ENCODE measurements at regions not wholly inside any gene's neighbourhood (a gene's known extent, or its start where the extent isn't known, plus 50 kb on each side); places are given as distances from the start of the nearest gene placed in this dataset.
"Not testable (repeated sequence)": the region's sequence is repeated elsewhere in the genome, so short reads cannot be mapped to it uniquely, and the experiment has no call there.

DNA sequence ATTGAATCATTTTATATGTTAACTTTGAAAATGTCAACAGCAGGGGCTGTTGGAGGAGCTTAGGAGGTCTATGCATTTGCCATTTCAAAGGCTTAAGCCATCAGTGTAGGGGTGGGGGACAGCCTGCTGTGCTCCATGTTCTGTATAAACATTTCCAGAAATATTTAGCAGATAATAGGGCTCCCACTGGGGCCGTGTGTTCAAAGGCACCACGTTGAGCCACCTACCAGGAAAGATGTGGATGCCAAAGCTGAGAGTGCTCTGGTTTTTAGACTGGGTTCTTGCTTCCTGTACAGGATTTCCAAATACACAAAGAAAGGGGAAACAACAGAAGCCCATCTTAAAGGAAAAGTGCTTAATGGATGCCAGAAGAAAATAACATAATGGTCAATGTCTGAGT is 219.5 kb downstream of the CENPC start:
- Histone ChIP-seq H3K9me3 (ENCODE audit: low read depth, low read length, poor library complexity, severe bottlenecking) (no peaks in the 10 kb centered on the region), H3K4me3 (ENCODE audit: low read depth, low read length, poor library complexity, severe bottlenecking) (no peak overlapping the region), H3K27ac (ENCODE audit: low read depth, low read length, poor library complexity, severe bottlenecking) (no peak overlapping the region), H3K4me1 (ENCODE audit: insufficient read depth, low read length, poor library complexity, severe bottlenecking) (peaks cover 5% of the 10 kb centered on the region), H3K27me3 (replicated peaks; ENCODE audit: insufficient read depth, low read depth, low read length, poor library complexity) (no peaks in the 10 kb centered on the region), H3K36me3 (ENCODE audit: insufficient read depth, low read length, poor library complexity, severe bottlenecking) (no peaks in the 10 kb centered on the region)
- POLR2A ChIA-PET (ENCODE audit: low non-redundant PET), result no interaction called here
- BruUV-seq (replicated peaks), result no TSS peak
- intact Hi-C loops (cut with micrococcal nuclease; ENCODE audit: unreplicated experiment), result loop anchor here (5.0 kb wide), 1 partner anchor 238 kb away; no protein-coding TSS in a partner anchor
- peak; percentile 34 for DNase-seq (ENCODE audit: low spot score)
- CTCF ChIA-PET, result no interaction called here
- TF ChIP-seq, protein P1, sequence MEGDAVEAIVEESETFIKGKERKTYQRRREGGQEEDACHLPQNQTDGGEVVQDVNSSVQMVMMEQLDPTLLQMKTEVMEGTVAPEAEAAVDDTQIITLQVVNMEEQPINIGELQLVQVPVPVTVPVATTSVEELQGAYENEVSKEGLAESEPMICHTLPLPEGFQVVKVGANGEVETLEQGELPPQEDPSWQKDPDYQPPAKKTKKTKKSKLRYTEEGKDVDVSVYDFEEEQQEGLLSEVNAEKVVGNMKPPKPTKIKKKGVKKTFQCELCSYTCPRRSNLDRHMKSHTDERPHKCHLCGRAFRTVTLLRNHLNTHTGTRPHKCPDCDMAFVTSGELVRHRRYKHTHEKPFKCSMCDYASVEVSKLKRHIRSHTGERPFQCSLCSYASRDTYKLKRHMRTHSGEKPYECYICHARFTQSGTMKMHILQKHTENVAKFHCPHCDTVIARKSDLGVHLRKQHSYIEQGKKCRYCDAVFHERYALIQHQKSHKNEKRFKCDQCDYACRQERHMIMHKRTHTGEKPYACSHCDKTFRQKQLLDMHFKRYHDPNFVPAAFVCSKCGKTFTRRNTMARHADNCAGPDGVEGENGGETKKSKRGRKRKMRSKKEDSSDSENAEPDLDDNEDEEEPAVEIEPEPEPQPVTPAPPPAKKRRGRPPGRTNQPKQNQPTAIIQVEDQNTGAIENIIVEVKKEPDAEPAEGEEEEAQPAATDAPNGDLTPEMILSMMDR (conservative IDR thresholded peaks at IDR 0.05; ENCODE audit: low read depth, low read length), result no peak
- no peak for TF ChIP-seq EZH2 (IDR thresholded peaks at IDR 0.05; ENCODE audit: borderline replicate concordance, low read depth, low read length, poor library complexity, severe bottlenecking)

DNA sequence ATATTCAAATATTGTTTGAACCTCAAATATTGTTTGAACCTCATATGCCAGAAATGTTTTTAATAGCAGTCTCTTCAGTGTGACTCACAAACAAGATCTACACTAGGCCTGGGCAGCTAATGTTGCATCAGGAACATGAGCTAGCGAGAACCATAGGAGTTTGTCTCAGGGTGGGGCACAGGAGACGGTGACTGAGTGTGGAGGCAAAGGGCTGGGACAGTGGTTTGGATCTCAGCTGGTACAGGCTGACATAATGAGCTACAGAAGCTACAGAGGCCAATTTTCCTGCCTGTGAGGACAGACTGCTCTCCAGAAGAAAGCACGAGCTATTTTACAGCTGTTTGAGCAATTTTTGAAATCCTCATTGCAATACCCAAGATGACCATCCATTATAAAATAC is 224.7 kb downstream of the CENPC start:
- intact Hi-C loops (cut with micrococcal nuclease; ENCODE audit: unreplicated experiment), result no loop called here
- H3K4me3 ChIP-seq (ENCODE audit: low read depth, low read length, poor library complexity, severe bottlenecking), result no peak overlapping the region
- no TSS peak for BruUV-seq (replicated peaks)

DNA sequence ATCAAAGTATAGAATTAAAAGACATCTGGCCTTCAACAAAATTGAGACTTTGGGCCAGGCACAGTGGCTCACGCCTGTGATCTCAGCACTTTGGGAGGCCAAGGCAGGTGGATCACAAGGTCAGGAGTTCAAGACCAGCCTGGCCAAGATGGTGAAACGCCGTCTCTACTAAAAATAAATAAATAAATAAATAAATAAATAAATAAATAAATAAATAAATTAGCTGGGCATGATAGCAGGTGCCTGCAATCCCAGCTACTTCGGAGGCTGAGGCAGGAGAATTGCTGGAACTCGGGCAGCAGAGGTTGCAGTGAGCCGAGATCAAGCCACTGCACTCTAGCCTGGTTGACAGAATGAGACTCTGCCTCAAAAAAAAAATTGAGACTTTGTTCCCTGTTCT is 225.7 kb downstream of the CENPC start:
- H3K27me3 ChIP-seq (replicated peaks; ENCODE audit: insufficient read depth, low read depth, low read length, poor library complexity); intact Hi-C loops (cut with micrococcal nuclease; ENCODE audit: unreplicated experiment); H3K27ac ChIP-seq (ENCODE audit: low read depth, low read length, poor library complexity, severe bottlenecking); H3K9me3 ChIP-seq (ENCODE audit: low read depth, low read length, poor library complexity, severe bottlenecking); POLR2A ChIA-PET (ENCODE audit: low non-redundant PET); H3K4me3 ChIP-seq (ENCODE audit: low read depth, low read length, poor library complexity, severe bottlenecking); H3K4me1 ChIP-seq (ENCODE audit: insufficient read depth, low read length, poor library complexity, severe bottlenecking); H3K36me3 ChIP-seq (ENCODE audit: insufficient read depth, low read length, poor library complexity, severe bottlenecking); CTCF ChIA-PET; DNase-seq (ENCODE audit: low spot score); BruUV-seq (replicated peaks): not testable (repeated sequence)

More for the DNA sequence above, 224.7 kb downstream of the CENPC start:
- Histone ChIP-seq H3K36me3 (ENCODE audit: insufficient read depth, low read length, poor library complexity, severe bottlenecking) (no peaks in the 10 kb centered on the region), H3K27ac (ENCODE audit: low read depth, low read length, poor library complexity, severe bottlenecking) (no peak overlapping the region), H3K4me1 (ENCODE audit: insufficient read depth, low read length, poor library complexity, severe bottlenecking) (no peaks in the 10 kb centered on the region), H3K9me3 (ENCODE audit: low read depth, low read length, poor library complexity, severe bottlenecking) (no peaks in the 10 kb centered on the region), H3K27me3 (replicated peaks; ENCODE audit: insufficient read depth, low read depth, low read length, poor library complexity) (no peaks in the 10 kb centered on the region)
- CTCF ChIA-PET, result no interaction called here
- TF ChIP-seq, protein P1 (conservative IDR thresholded peaks at IDR 0.05; ENCODE audit: low read depth, low read length), result no peak
- no peak for TF ChIP-seq EZH2 (IDR thresholded peaks at IDR 0.05; ENCODE audit: borderline replicate concordance, low read depth, low read length, poor library complexity, severe bottlenecking)
- POLR2A ChIA-PET (ENCODE audit: low non-redundant PET), result no interaction called here
- DNase-seq (ENCODE audit: low spot score), result no peak

DNA sequence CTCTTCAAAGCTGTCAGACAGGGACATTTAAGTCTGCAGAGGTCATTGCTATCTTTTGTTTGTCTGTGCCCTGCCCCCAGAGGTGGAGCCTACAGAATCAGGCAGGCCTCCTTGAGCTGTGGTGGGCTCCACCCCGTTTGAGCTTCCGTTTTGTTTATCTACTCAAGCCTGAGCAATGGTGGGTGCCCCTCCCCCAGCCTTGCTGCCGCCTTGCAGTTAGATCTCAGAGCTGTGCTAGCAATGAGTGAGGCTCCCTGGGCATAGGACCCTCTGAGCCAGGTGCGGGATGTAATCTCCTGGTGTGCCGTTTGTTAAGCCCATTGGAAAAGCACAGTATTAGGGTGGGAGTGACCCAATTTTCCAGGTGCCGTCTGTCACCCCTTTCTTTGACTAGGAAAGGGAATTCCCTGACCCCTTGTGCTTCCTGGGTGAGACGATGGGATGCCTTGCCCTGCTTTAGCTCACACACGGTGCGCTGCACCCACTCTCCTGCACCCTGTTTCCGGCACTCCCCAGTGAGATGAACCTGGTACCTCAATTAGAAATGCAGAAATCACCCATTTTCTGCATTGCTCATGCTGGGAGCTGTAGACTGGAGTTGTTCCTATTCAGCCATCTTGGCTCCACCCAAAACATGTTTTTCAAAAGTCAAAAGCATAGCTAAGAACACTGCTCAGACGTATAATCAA is 244.7 kb downstream of the CENPC start:
- H3K36me3 ChIP-seq (ENCODE audit: insufficient read depth, low read length, poor library complexity, severe bottlenecking); H3K27me3 ChIP-seq (replicated peaks; ENCODE audit: insufficient read depth, low read depth, low read length, poor library complexity); DNase-seq (ENCODE audit: low spot score); H3K4me1 ChIP-seq (ENCODE audit: insufficient read depth, low read length, poor library complexity, severe bottlenecking); intact Hi-C loops (cut with micrococcal nuclease; ENCODE audit: unreplicated experiment); H3K4me3 ChIP-seq (ENCODE audit: low read depth, low read length, poor library complexity, severe bottlenecking); H3K27ac ChIP-seq (ENCODE audit: low read depth, low read length, poor library complexity, severe bottlenecking); CTCF ChIA-PET; POLR2A ChIA-PET (ENCODE audit: low non-redundant PET); BruUV-seq (replicated peaks); H3K9me3 ChIP-seq (ENCODE audit: low read depth, low read length, poor library complexity, severe bottlenecking): not testable (repeated sequence)
